ENCODE measurements at regions not wholly inside any gene's neighbourhood (a gene's known extent, or its start where the extent isn't known, plus 50 kb on each side); places are given as distances from the start of the nearest gene placed in this dataset.

DNA sequence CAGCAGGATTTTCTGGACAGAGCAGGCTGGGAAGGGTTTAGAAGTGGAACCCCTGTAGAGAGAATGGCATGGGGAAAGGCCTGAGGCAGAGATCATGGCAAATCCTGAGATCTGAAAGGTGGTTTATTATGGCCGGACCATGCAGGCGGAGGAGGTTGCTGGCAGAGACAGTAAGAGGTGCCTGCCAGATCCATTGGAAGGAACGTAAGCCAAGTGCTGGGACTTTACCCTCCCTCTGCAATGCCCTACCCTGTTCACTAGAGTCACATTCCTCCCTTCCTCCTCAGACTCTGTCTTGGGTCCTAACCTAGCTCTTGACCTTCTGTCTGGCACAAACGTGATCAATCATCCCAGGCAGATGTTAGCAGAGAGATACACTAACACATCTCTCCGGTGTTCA is 66.4 kb upstream of the SLC22A23 start:
- Histone ChIP-seq H3K36me3 (no peaks in the 10 kb centered on the region), H3K4me1 (peaks cover 29% of the 10 kb centered on the region), H3K27me3 (no peaks in the 10 kb centered on the region), H3K4me3 (no peak overlapping the region), H3K27ac (no peak overlapping the region), H3K9me3 (no peaks in the 10 kb centered on the region)
- DNase-seq (ENCODE audit: extremely low spot score in 2 of 2): no peak
- TF ChIP-seq CTCF (IDR thresholded peaks at IDR 0.05) (no peak), POLR2AphosphoS5 (IDR thresholded peaks at IDR 0.05; ENCODE audit: insufficient read depth in 1 of 2, low read depth in 1 of 2) (no peak), POLR2A (IDR thresholded peaks at IDR 0.05) (no peak)
- intact Hi-C loops (cut with DNase I): no loop called here

DNA sequence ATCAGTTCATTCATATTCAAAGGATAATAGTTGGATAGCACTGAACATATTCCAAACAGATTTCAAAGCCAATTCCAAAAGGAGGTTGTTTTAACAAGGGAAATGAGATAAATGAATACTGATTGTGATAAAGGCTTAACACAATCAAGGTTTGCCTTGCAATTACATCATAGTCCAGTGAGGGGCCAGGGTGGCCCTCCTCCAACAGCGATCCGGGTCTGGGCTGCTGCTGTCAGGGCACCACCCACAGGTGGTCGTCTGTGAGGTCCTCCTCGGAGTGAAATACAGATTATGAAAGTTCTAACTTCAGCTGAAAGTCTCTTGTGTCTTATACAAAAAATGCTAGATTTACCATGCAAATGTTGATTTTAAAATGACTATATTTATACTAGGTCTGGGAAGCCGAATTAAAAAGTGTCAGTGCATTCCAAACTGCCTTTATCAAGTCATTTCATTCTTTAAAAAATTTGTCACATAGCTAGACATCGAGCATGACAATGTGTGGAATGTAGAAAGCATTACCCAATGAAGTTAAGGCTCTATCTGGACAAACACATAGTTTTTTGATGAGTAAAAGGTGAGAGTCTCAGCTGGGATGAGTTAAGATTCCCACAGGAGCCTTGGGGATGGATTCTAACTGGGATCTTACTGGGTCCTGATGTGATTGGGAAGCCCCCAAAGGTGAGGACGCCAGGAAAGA is 65.9 kb upstream of the SLC22A23 start:
- Histone ChIP-seq H3K27ac (no peak overlapping the region), H3K36me3 (no peaks in the 10 kb centered on the region), H3K27me3 (no peaks in the 10 kb centered on the region), H3K9me3 (no peaks in the 10 kb centered on the region), H3K4me1 (peaks cover 34% of the 10 kb centered on the region), H3K4me3 (no peak overlapping the region)
- intact Hi-C loops (cut with DNase I): no loop called here
- TF ChIP-seq CTCF (IDR thresholded peaks at IDR 0.05): no peak
- no peak for TF ChIP-seq POLR2AphosphoS5 (IDR thresholded peaks at IDR 0.05; ENCODE audit: insufficient read depth in 1 of 2, low read depth in 1 of 2)
- no peak for TF ChIP-seq POLR2A (IDR thresholded peaks at IDR 0.05)
- no peak for DNase-seq (ENCODE audit: extremely low spot score in 2 of 2)

GRCh38 chr6:3520281-3521230 is 63.7 kb upstream of the SLC22A23 start:
- TF ChIP-seq POLR2AphosphoS5 (IDR thresholded peaks at IDR 0.05; ENCODE audit: insufficient read depth in 1 of 2, low read depth in 1 of 2): no peak
- no peak for TF ChIP-seq CTCF (IDR thresholded peaks at IDR 0.05)
- TF ChIP-seq POLR2A (IDR thresholded peaks at IDR 0.05): no peak
- intact Hi-C loops (cut with DNase I): no loop called here
- no peak overlapping the region for H3K27ac ChIP-seq
- H3K4me1 ChIP-seq: peaks cover 21% of the 10 kb centered on the region
- H3K9me3 ChIP-seq: no peaks in the 10 kb centered on the region
- DNase-seq (ENCODE audit: extremely low spot score in 2 of 2): no peak
- H3K36me3 ChIP-seq: no peaks in the 10 kb centered on the region
- H3K4me3 ChIP-seq: no peak overlapping the region
- H3K27me3 ChIP-seq: no peaks in the 10 kb centered on the region

DNA sequence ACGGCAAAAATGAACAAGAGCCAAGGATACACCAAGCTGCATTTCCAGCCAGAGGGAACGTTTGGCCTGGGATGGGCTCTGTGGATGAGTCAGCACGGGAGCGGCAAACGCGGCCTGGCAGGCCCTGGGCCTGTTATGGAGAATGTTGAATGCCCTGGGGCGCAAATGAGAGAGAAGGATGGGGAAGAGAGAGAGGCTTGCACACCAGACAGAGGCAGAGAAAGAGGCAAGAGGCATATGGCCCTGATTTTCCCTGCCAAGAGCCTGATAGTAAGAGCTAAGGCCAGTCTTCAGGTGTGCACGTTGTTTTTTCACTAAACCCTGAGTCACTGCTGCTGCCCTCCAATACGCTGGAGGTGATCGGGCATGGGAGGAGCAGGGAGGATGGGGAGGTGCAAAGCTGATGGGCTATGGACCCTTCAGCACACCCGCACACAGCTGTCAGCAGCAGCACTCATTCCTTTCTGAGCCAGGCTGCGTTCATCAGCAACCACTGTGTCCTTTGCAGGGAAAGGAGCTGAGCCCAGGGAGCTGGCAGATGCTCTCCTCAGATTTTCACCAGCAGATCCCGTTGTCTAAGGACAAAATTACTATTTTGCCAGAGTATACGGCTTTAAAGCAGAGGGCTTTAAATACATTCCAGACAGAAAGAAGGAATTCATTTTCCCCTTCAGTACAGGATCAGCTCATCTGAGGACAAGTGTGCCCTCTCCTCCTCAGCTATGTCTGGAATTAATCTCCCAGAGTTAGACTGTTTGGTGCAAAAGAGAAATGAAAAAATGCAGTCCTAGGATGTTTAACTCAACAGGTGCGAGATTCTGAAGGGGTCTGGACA is 61.7 kb upstream of the SLC22A23 start:
- Histone ChIP-seq H3K27ac (peak overlapping the region; percentile 17), H3K4me1 (peaks cover 21% of the 10 kb centered on the region), H3K4me3 (no peak overlapping the region), H3K36me3 (no peaks in the 10 kb centered on the region), H3K27me3 (no peaks in the 10 kb centered on the region), H3K9me3 (no peaks in the 10 kb centered on the region)
- DNase-seq (ENCODE audit: extremely low spot score in 2 of 2): no peak
- intact Hi-C loops (cut with DNase I): no loop called here
- TF ChIP-seq CTCF (IDR thresholded peaks at IDR 0.05) (no peak), POLR2AphosphoS5 (IDR thresholded peaks at IDR 0.05; ENCODE audit: insufficient read depth in 1 of 2, low read depth in 1 of 2) (peak in 1 of 2 donors; percentile 37)
